Stomach (tissue), 8 donors: ENCODE measurements at regions not wholly inside any gene's neighbourhood (a gene's known extent, or its start where the extent isn't known, plus 50 kb on each side); places are given as distances from the start of the nearest gene placed in this dataset.

Experiments
- DNase-seq, 2 donors: peaks; one replicate each; pipeline versions ENCODE4 v3.0.0 to v3.0.0-alpha.2; 2013 to 2019
- H3K27ac ChIP-seq, 5 donors: fragments of 200-600 bp in 4 of 5; sonication (generic) in 4 of 5; one replicate each; pipeline ENCODE4 v1.5.1; 2013 to 2019; ENCODE audit warnings: mild to moderate bottlenecking in 1 of 5, moderate library complexity in 1 of 5
- H3K27me3 ChIP-seq, 3 donors: fragments of 200-600 bp; sonication (generic); one replicate each; pipeline ENCODE4 v1.5.1; 2017 to 2019; ENCODE audit warnings: mixed run types in 1 of 3
- H3K36me3 ChIP-seq, 4 donors: fragments of 200-600 bp; sonication (generic); 1 replicate in 3 of 4; 2 replicates in 1 of 4; pipeline ENCODE4 v1.5.1; 2016 to 2019
- H3K4me1 ChIP-seq, 4 donors: fragments of 200-600 bp; sonication (generic); one replicate each; pipeline ENCODE4 v1.5.1; 2016 to 2019
- H3K4me3 ChIP-seq, 4 donors: fragments of 200-600 bp; sonication (generic) in 3 of 4; one replicate each; pipeline ENCODE4 v1.5.1; 2016 to 2019; ENCODE audit warnings: mild to moderate bottlenecking in 1 of 4
- H3K9me3 ChIP-seq, 4 donors: fragments of 200-600 bp; sonication (generic); one replicate each; pipeline ENCODE4 v1.5.1; 2016 to 2019
- CTCF ChIP-seq, 7 experiments: fragments of 450-650 bp in 4 of 7; fragments of 200-600 bp in 3 of 7; sonication (generic) in 3 of 7; IDR thresholded peaks; one replicate each; pipeline ENCODE4 v1.5.1; 2016 to 2019; ENCODE audit warnings: antibody characterized with exemption in 7 of 7, control low read depth in 2 of 7, mild to moderate bottlenecking in 1 of 7
- EP300 ChIP-seq: sonication (generic); formaldehyde crosslinking; IDR thresholded peaks from one replicate; pipeline ENCODE4 v1.6.1; 2017; ENCODE audit warnings: antibody characterized with exemption
- POLR2A ChIP-seq, 4 donors: fragments of 450-650 bp; IDR thresholded peaks; one replicate each; pipeline ENCODE4 v1.6.1; 2016; ENCODE audit warnings: antibody characterized with exemption in 4 of 4, control low read depth in 2 of 4, mild to moderate bottlenecking in 1 of 4, moderate library complexity in 1 of 4
- POLR2AphosphoS5 ChIP-seq, 3 donors: sonication (generic); formaldehyde crosslinking; IDR thresholded peaks; one replicate each; pipeline ENCODE4 v1.6.1; 2016; ENCODE audit warnings: antibody characterized with exemption in 3 of 3
- WGBS, 5 donors: extraction: QIAGEN DNeasy Blood & Tissue Kit in 3 of 5; methylation state at CpG; one replicate each; pipeline versions ENCODE4 v1.1.5 to v1.1.7; 2013 to 2018; 5-methylcytosine and 5-hydroxymethylcytosine counted together
- intact Hi-C: fragments of 100-400 bp; cut with DNase I; formaldehyde crosslinking; loops from one replicate; pipeline ENCODE4 v1.15.1; 2023; ENCODE audit warnings: low total_unique reads
- donor health status: healthy with polysubstance abuse.
- donor health status: Bipolar disorder and iron deficiency.
- donor health status: healthy.

GRCh38 chr5:125499636-125500332 lies 753.3 kb upstream of the ZNF608 start:
- Histone ChIP-seq H3K4me3 (no peak overlapping the region), H3K27ac (no peak overlapping the region), H3K9me3 (no peaks in the 10 kb centered on the region), H3K27me3 (no peaks in the 10 kb centered on the region), H3K4me1 (no peaks in the 10 kb centered on the region), H3K36me3 (no peaks in the 10 kb centered on the region)
- TF ChIP-seq POLR2AphosphoS5 (IDR thresholded peaks at IDR 0.05) (no peak), POLR2A (IDR thresholded peaks at IDR 0.05) (no peak), CTCF (IDR thresholded peaks at IDR 0.05) (no peak), EP300 (no peak)
- DNase-seq = no peak
- intact Hi-C loops = no loop called here
- 49 to 71% (median 57%) methylated on average over 2 of the region's 2 CpGs for WGBS, 5 donors

DNA sequence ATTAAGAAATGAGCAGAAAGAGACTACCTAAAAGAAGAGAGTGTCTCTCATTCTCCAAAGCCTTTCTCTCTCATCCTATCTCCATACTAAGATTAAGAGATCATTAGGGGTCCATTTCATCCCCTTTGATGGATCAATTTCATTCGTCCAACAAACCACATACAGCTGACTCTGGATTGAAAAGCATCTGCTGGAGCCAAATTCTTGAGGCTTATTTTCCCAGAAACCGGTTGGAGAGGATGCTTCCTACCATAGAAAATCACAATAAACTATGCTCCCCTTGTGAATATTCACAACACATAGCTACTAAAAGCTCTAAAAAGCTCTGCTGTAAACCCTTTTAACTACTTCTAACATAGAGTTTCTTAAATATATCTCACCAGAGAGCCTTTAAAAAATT lies 755.0 kb upstream of the ZNF608 start:
- no peaks in the 10 kb centered on the region for H3K4me1 ChIP-seq
- no peaks in the 10 kb centered on the region for H3K9me3 ChIP-seq
- no peaks in the 10 kb centered on the region for H3K36me3 ChIP-seq
- no peak for TF ChIP-seq CTCF (IDR thresholded peaks at IDR 0.05)
- TF ChIP-seq POLR2AphosphoS5 (IDR thresholded peaks at IDR 0.05) = no peak
- H3K27ac ChIP-seq = no peak overlapping the region
- no peak overlapping the region for H3K4me3 ChIP-seq
- intact Hi-C loops = no loop called here
- no peaks in the 10 kb centered on the region for H3K27me3 ChIP-seq
- WGBS, 5 donors = 54 to 65% (median 56%) methylated on average over 2 of the region's 2 CpGs
- DNase-seq = no peak

DNA sequence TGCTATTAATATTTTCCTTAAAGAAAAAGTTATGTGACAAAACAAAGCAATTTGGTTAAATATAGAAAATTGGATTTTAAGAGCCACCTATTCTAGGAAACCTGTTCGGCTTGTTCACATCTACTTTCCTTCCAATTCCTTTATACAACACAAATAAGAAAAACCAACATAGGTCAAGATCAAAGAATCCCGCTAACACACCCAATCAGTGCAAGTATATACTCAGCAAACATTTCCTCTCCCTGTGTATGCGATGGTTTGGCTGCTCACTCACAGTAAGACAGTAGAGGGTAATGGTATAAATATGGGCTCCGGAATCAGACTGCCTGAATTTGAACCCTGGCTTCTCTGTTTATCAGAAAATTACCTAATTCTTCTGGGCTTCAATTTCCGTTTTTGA lies 757.5 kb upstream of the ZNF608 start:
- 32 to 67% (median 51%) methylated on average over 5 of the region's 5 CpGs for WGBS, 5 donors
- no peaks in the 10 kb centered on the region for H3K27me3 ChIP-seq
- TF ChIP-seq EP300 = no peak
- peak in 2 of 3 donors; percentile 14 to 34 for TF ChIP-seq POLR2AphosphoS5 (IDR thresholded peaks at IDR 0.05)

DNA sequence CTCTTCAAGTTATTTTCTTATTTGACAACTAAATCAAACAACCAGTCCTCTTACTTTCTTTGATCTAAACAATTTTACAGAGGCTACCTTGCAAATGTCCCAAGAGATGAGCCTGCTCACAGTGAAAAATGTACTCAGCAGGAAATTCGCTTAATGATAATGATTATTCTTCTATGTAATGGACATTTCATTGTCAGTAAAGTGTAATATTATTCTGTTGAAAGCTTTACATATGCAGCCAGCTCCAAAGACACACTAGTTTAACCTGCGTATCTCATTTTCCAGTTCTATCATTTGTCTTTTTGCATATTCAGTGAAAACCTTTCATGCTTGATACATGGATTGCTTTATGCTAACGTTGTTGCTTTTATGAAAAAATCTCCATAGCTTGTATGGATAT lies 758.7 kb upstream of the ZNF608 start:
- Histone ChIP-seq H3K27ac (no peak overlapping the region), H3K4me1 (no peaks in the 10 kb centered on the region), H3K9me3 (no peaks in the 10 kb centered on the region), H3K36me3 (no peaks in the 10 kb centered on the region), H3K27me3 (no peaks in the 10 kb centered on the region), H3K4me3 (no peak overlapping the region)
- intact Hi-C loops = no loop called here
- WGBS, 5 donors = 90 to 96% (median 93%) methylated on average over 3 of the region's 3 CpGs
- TF ChIP-seq POLR2AphosphoS5 (IDR thresholded peaks at IDR 0.05) (no peak), POLR2A (IDR thresholded peaks at IDR 0.05) (no peak), EP300 (no peak), CTCF (IDR thresholded peaks at IDR 0.05) (no peak)
- no peak for DNase-seq

More for the DNA sequence above, 757.5 kb upstream of the ZNF608 start:
- Histone ChIP-seq H3K36me3 (no peaks in the 10 kb centered on the region), H3K4me1 (no peaks in the 10 kb centered on the region), H3K9me3 (no peaks in the 10 kb centered on the region), H3K27ac (no peak overlapping the region), H3K4me3 (no peak overlapping the region)
- peak; percentile 29 to 82 for DNase-seq
- intact Hi-C loops = no loop called here

- intact Hi-C loops = no loop called here
- H3K4me1 ChIP-seq = no peaks in the 10 kb centered on the region
- H3K27me3 ChIP-seq = no peaks in the 10 kb centered on the region
- TF ChIP-seq POLR2A (IDR thresholded peaks at IDR 0.05) = no peak
- no peak for TF ChIP-seq EP300
- no peak for TF ChIP-seq CTCF (IDR thresholded peaks at IDR 0.05)
- TF ChIP-seq POLR2AphosphoS5 (IDR thresholded peaks at IDR 0.05) = no peak
- 92 to 97% (median 96%) methylated on average over 3 of the region's 3 CpGs for WGBS, 5 donors
- H3K36me3 ChIP-seq = no peaks in the 10 kb centered on the region
- H3K4me3 ChIP-seq = no peak overlapping the region
- H3K9me3 ChIP-seq = no peaks in the 10 kb centered on the region
- H3K27ac ChIP-seq = no peak overlapping the region
- DNase-seq = no peak
Observed at GRCh38 chr5:125506124-125506523, 759.7 kb upstream of the ZNF608 start.
